Trophoblast cell (in vitro differentiated cells and primary cell): ENCODE measurements at regions not wholly inside any gene's neighbourhood (a gene's known extent, or its start where the extent isn't known, plus 50 kb on each side); places are given as distances from the start of the nearest gene placed in this dataset.
A peak's percentile ranks its signal among the peaks of the same experiment; 100 is the strongest.

Experiments
- DNase-seq, 2 donors: peaks; one replicate each; pipeline ENCODE4 v3.0.0-alpha.2; 2016
- H2AFZ ChIP-seq: 2 replicates; pipeline ENCODE4 v1.6.1; 2013; ENCODE audit warnings: low read length, moderate library complexity, mild to moderate bottlenecking; ENCODE audit not compliant: insufficient read depth, poor library complexity
- H2AK5ac ChIP-seq: 2 replicates; pipeline ENCODE4 v1.6.1; 2013; ENCODE audit warnings: mild to moderate bottlenecking, low read length
- H2BK120ac ChIP-seq: 2 replicates; pipeline ENCODE4 v1.6.1; 2013; ENCODE audit warnings: low read length, mild to moderate bottlenecking, moderate library complexity; ENCODE audit not compliant: insufficient read depth, poor library complexity
- H2BK12ac ChIP-seq: 2 replicates; pipeline ENCODE4 v1.6.1; 2013; ENCODE audit warnings: mild to moderate bottlenecking, low read length, moderate library complexity
- H2BK5ac ChIP-seq: 2 replicates; pipeline ENCODE4 v1.6.1; 2013; ENCODE audit warnings: low read length, low read depth, moderate library complexity, mild to moderate bottlenecking; ENCODE audit not compliant: poor library complexity
- H3K14ac ChIP-seq: 2 replicates; pipeline ENCODE4 v1.6.1; 2013; ENCODE audit warnings: mild to moderate bottlenecking, low read length
- H3K18ac ChIP-seq: 2 replicates; pipeline ENCODE4 v1.6.1; 2013; ENCODE audit warnings: mild to moderate bottlenecking, low read length
- H3K23ac ChIP-seq: 2 replicates; pipeline ENCODE4 v1.6.1; 2013; ENCODE audit warnings: low read length
- H3K27ac ChIP-seq: 2 replicates; pipeline ENCODE4 v1.5.1; 2013; ENCODE audit warnings: low read depth, mild to moderate bottlenecking, inconsistent platforms, low read length, moderate library complexity
- H3K27me3 ChIP-seq: 2 replicates; pipeline ENCODE4 v1.6.1; 2013; ENCODE audit warnings: inconsistent platforms, mild to moderate bottlenecking, low read length, moderate library complexity; ENCODE audit not compliant: insufficient read depth
- H3K36me3 ChIP-seq, 2 experiments: 1 replicate in 1 of 2; 2 replicates in 1 of 2; pipeline ENCODE4 v1.6.1; 2013; ENCODE audit warnings: low read length in 2 of 2, mild to moderate bottlenecking in 2 of 2, moderate library complexity in 1 of 2; ENCODE audit not compliant: insufficient read depth in 2 of 2, control insufficient read depth in 1 of 2
- H3K4ac ChIP-seq: 2 replicates; pipeline ENCODE4 v1.6.1; 2013; ENCODE audit warnings: low read depth, mild to moderate bottlenecking, low read length, moderate library complexity
- H3K4me1 ChIP-seq, 2 experiments: 1 replicate in 1 of 2; 2 replicates in 1 of 2; pipeline ENCODE4 v1.6.1; 2013; ENCODE audit warnings: low read length in 2 of 2, mild to moderate bottlenecking in 2 of 2, moderate library complexity in 1 of 2; ENCODE audit not compliant: insufficient read depth in 2 of 2, control insufficient read depth in 1 of 2
- H3K4me2 ChIP-seq: 2 replicates; pipeline ENCODE4 v1.6.1; 2013; ENCODE audit warnings: inconsistent platforms, mild to moderate bottlenecking, low read length, moderate library complexity
- H3K4me3 ChIP-seq: 2 replicates; pipeline ENCODE4 v1.5.1; 2013; ENCODE audit warnings: mild to moderate bottlenecking, low read depth, low read length, inconsistent platforms
- H3K79me1 ChIP-seq: one replicate; pipeline ENCODE4 v1.6.1; 2013; ENCODE audit warnings: low read length
- H3K79me2 ChIP-seq: 2 replicates; pipeline ENCODE4 v1.6.1; 2013; ENCODE audit warnings: low read length, mild to moderate bottlenecking; ENCODE audit not compliant: control insufficient read depth, insufficient read depth, poor library complexity
- H3K9ac ChIP-seq: 2 replicates; pipeline ENCODE4 v1.6.1; 2013; ENCODE audit warnings: mild to moderate bottlenecking, low read length
- H3K9me3 ChIP-seq: 2 replicates; pipeline ENCODE4 v1.6.1; 2013; ENCODE audit warnings: low read depth, mild to moderate bottlenecking, control low read depth, inconsistent platforms, low read length; ENCODE audit not compliant: insufficient read depth
- H4K12ac ChIP-seq: 2 replicates; pipeline ENCODE4 v1.6.1; 2013; ENCODE audit warnings: low read depth, mild to moderate bottlenecking, low read length, moderate library complexity
- H4K8ac ChIP-seq: 2 replicates; pipeline ENCODE4 v1.6.1; 2013; ENCODE audit warnings: low read depth, mild to moderate bottlenecking, low read length, moderate library complexity
- H4K91ac ChIP-seq: one replicate; pipeline ENCODE4 v1.6.1; 2013; ENCODE audit warnings: low read depth, mild to moderate bottlenecking, low read length, moderate library complexity
- WGBS: extraction: QIAGEN DNeasy Blood & Tissue Kit; methylation state at CpG from one replicate; pipeline ENCODE4 v1.1.7; 2013; ENCODE audit warnings: missing lambda C conversion rate; ENCODE audit not compliant: insufficient read length, insufficient coverage; ENCODE audit errors: extremely low coverage; 5-methylcytosine and 5-hydroxymethylcytosine counted together

DNA sequence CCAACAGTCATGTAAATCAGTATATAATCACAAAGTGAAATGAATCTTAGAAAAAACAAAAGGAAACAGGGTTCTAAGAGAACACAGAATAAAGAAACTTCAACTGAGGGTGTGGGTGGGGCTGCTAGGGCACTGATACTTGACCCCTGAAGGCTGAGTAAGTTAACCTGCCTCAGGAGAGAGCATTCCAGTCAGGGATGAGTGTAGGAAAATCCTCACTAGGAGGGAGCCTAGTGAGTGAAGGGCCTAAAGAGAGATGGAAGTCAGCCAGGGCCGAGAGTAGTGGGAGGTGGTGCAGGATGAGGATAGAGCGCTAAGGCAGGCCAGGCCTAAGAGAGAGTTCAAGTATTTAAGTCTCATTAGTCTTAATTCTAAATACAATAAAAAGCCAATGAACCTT, 342.6 kb downstream of the SATB2 start:
- Histone ChIP-seq H3K27me3 (no peaks in the 10 kb centered on the region), H2AK5ac (no peak overlapping the region), H3K79me1 (no peaks in the 10 kb centered on the region), H2BK12ac (no peak overlapping the region), H3K79me2 (no peaks in the 10 kb centered on the region), H3K23ac (no peak overlapping the region), H3K4me1 (no peaks in the 10 kb centered on the region), H3K4me3 (no peak overlapping the region), H4K12ac (no peak overlapping the region), H2AFZ (no peak overlapping the region), H3K9me3 (no peaks in the 10 kb centered on the region), H3K4me2 (no peak overlapping the region), H4K91ac (no peak overlapping the region), H3K14ac (no peak overlapping the region), H2BK120ac (no peak overlapping the region), H3K9ac (no peak overlapping the region), H3K4ac (no peak overlapping the region), H4K8ac (no peak overlapping the region), H3K36me3 (no peaks in the 10 kb centered on the region), H3K27ac (no peak overlapping the region), H3K18ac (no peak overlapping the region), H2BK5ac (no peak overlapping the region)
- WGBS = no CpG with 5 or more reads among the region's 2 CpGs
- DNase-seq = no peak

DNA sequence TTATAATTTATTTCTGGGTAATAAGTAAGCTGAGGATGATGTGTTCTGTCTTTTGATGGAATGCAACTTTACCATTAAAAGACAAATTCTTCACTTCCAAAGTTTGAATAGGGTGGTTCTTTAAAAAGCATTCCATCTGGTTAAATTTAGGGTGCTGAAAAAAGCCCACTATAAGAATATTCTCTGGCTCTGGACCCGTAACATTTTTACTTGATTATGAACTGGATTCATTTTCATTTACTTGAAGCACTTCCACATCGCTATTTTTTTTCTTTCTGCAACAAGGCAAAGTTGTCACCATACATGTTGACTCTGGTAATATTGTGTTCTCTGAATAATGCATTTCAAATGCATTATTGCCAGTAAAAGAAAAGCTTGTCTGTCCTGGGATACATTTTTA, 344.6 kb downstream of the SATB2 start:
- Histone ChIP-seq H3K9ac (no peak overlapping the region), H3K79me2 (no peaks in the 10 kb centered on the region), H3K79me1 (no peaks in the 10 kb centered on the region), H2AK5ac (no peak overlapping the region), H3K4me1 (no peaks in the 10 kb centered on the region), H3K36me3 (no peaks in the 10 kb centered on the region), H3K4me3 (no peak overlapping the region), H3K9me3 (no peaks in the 10 kb centered on the region), H2AFZ (no peak overlapping the region), H3K27ac (no peak overlapping the region), H2BK5ac (no peak overlapping the region), H3K4me2 (no peak overlapping the region), H2BK120ac (no peak overlapping the region), H3K27me3 (no peaks in the 10 kb centered on the region), H3K14ac (no peak overlapping the region), H2BK12ac (no peak overlapping the region), H4K91ac (no peak overlapping the region), H3K4ac (no peak overlapping the region), H4K8ac (no peak overlapping the region), H3K23ac (no peak overlapping the region), H4K12ac (no peak overlapping the region), H3K18ac (no peak overlapping the region)
- no CpG with 5 or more reads among the region's 2 CpGs for WGBS
- no peak for DNase-seq

DNA sequence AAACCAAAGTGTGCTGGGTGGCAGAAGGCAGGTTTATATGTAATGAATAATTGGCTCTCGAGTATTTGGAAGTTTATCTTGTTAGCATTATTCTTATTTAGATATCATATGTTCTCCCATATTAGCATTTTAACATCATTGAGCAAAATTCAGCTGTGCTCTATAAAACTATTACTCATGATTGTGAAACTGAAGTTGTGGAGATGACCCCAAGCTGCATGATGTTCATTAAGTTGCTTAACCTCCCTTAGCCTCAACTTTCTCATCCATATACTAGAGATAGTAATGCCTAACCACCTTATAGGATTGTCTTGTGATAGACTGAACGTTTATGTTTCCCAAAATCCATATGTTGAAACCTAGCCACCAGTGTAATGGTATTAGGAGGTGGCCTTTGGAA, 346.3 kb downstream of the SATB2 start:
- Histone ChIP-seq H3K4ac (no peak overlapping the region), H2BK5ac (no peak overlapping the region), H2AFZ (no peak overlapping the region), H2BK120ac (no peak overlapping the region), H4K12ac (no peak overlapping the region), H4K91ac (no peak overlapping the region), H2BK12ac (no peak overlapping the region), H3K27me3 (no peaks in the 10 kb centered on the region), H3K4me1 (no peaks in the 10 kb centered on the region), H4K8ac (no peak overlapping the region), H3K23ac (no peak overlapping the region), H3K27ac (no peak overlapping the region), H3K9me3 (no peaks in the 10 kb centered on the region), H3K4me2 (no peak overlapping the region), H3K14ac (no peak overlapping the region), H3K18ac (no peak overlapping the region), H3K4me3 (no peak overlapping the region), H3K9ac (no peak overlapping the region), H2AK5ac (no peak overlapping the region), H3K36me3 (no peaks in the 10 kb centered on the region), H3K79me1 (no peaks in the 10 kb centered on the region), H3K79me2 (no peaks in the 10 kb centered on the region)
- no CpG with 5 or more reads among the region's 2 CpGs for WGBS
- no peak for DNase-seq

DNA sequence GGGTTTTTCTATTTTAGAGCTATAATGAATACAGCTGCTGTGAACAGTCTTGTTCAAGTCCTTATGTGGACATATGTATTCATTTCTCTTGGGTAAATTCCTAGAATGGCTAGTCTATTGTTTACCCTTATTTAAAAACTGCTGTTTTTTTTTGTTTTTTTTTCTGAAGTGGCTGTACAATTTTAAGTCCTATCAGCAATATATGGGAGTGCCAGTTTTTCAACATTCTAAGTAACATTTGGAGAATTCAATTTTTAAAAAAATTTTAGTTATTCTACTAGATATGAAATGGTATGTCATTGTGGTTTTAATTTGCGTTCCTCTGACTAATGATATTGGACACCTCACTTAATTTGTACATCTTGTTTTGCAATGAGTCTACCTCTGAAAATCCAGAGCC, 349.7 kb downstream of the SATB2 start:
- H3K9me3 ChIP-seq = no peaks in the 10 kb centered on the region
- no peak overlapping the region for H2BK12ac ChIP-seq
- no peak overlapping the region for H3K14ac ChIP-seq
- no peaks in the 10 kb centered on the region for H3K4me1 ChIP-seq
- H3K4me3 ChIP-seq = no peak overlapping the region
- H2AFZ ChIP-seq = no peak overlapping the region
- H3K36me3 ChIP-seq = no peaks in the 10 kb centered on the region
- H4K8ac ChIP-seq = no peak overlapping the region
- no peak overlapping the region for H3K27ac ChIP-seq
- no peak overlapping the region for H3K4ac ChIP-seq
- H3K18ac ChIP-seq = no peak overlapping the region
- H3K79me2 ChIP-seq = no peaks in the 10 kb centered on the region
- H2BK5ac ChIP-seq = no peak overlapping the region
- peak in 1 of 2 donors; percentile 62 for DNase-seq
- no peak overlapping the region for H2AK5ac ChIP-seq
- no peak overlapping the region for H4K12ac ChIP-seq
- H4K91ac ChIP-seq = no peak overlapping the region
- H3K4me2 ChIP-seq = no peak overlapping the region
- H2BK120ac ChIP-seq = no peak overlapping the region
- H3K9ac ChIP-seq = no peak overlapping the region
- H3K27me3 ChIP-seq = no peaks in the 10 kb centered on the region
- no peaks in the 10 kb centered on the region for H3K79me1 ChIP-seq
- no peak overlapping the region for H3K23ac ChIP-seq
- no CpG with 5 or more reads among the region's 1 CpG for WGBS
